ENCODE measurements at regions not wholly inside any gene's neighbourhood (a gene's known extent, or its start where the extent isn't known, plus 50 kb on each side); places are given as distances from the start of the nearest gene placed in this dataset.

- TF ChIP-seq CTCF (IDR thresholded peaks at IDR 0.05; ENCODE audit: low read length) (no peak), EZH2 (IDR thresholded peaks at IDR 0.05; ENCODE audit: borderline replicate concordance, low read length) (no peak)
Observed at GRCh38 chr6:140609956-140610355, 1235.5 kb upstream of the CITED2 start.
